ENCODE measurements at regions not wholly inside any gene's neighbourhood (a gene's known extent, or its start where the extent isn't known, plus 50 kb on each side); places are given as distances from the start of the nearest gene placed in this dataset.

DNA sequence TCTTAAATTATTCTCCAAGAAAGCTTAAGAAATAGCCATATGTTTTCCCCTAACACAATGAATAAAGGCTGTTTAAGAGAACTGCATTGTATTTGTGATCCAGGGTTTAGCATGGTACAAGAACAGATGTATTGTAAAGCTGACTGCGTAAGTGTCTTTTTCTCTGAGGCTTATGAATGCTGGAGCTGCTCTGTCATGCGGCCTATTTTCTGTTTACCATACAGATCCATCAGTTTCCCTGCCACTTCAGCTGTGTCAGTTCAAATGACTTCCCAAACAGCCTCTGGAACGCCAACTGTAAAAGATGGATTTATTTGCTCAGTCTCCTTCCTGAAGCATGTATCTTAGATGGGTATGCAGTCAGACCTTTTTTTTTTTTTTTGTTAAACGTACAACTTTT, 419.3 kb upstream of the HS3ST5 start:
- H3K4me3 Mint-ChIP-seq: no peak overlapping the region
- H3K4me1 Mint-ChIP-seq: peaks cover 12% of the 10 kb centered on the region
- no peaks in the 10 kb centered on the region for H3K9me3 Mint-ChIP-seq
- no peaks in the 10 kb centered on the region for H3K27me3 Mint-ChIP-seq (ENCODE audit: low read depth)
- H3K27ac Mint-ChIP-seq: no peak overlapping the region
- ATAC-seq: no peak
- no peak for TF ChIP-seq ATF1 (CRISPR knock-in tag; IDR thresholded peaks at IDR 0.05)
- no peak for TF ChIP-seq HMGXB4 (CRISPR knock-in tag; IDR thresholded peaks at IDR 0.05)
- no peak for TF ChIP-seq ZNF532 (CRISPR knock-in tag; IDR thresholded peaks at IDR 0.05; ENCODE audit: borderline replicate concordance)
- TF ChIP-seq, protein P1, sequence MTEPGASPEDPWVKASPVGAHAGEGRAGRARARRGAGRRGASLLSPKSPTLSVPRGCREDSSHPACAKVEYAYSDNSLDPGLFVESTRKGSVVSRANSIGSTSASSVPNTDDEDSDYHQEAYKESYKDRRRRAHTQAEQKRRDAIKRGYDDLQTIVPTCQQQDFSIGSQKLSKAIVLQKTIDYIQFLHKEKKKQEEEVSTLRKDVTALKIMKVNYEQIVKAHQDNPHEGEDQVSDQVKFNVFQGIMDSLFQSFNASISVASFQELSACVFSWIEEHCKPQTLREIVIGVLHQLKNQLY (CRISPR knock-in tag; IDR thresholded peaks at IDR 0.05): no peak
- no peak for TF ChIP-seq ELF4 (CRISPR knock-in tag; IDR thresholded peaks at IDR 0.05; ENCODE audit: low read depth)
- TF ChIP-seq GRHL2 (CRISPR knock-in tag; IDR thresholded peaks at IDR 0.05; ENCODE audit: insufficient replicate concordance, severe bottlenecking): no peak
- TF ChIP-seq, protein P2, sequence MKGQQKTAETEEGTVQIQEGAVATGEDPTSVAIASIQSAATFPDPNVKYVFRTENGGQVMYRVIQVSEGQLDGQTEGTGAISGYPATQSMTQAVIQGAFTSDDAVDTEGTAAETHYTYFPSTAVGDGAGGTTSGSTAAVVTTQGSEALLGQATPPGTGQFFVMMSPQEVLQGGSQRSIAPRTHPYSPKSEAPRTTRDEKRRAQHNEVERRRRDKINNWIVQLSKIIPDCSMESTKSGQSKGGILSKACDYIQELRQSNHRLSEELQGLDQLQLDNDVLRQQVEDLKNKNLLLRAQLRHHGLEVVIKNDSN (CRISPR knock-in tag; IDR thresholded peaks at IDR 0.05): no peak
- TF ChIP-seq ETV6 (CRISPR knock-in tag; IDR thresholded peaks at IDR 0.05): no peak
- no peak for TF ChIP-seq IRF1 (CRISPR knock-in tag; IDR thresholded peaks at IDR 0.05)
- no peak for TF ChIP-seq TEAD1 (CRISPR knock-in tag; IDR thresholded peaks at IDR 0.05)
- TF ChIP-seq, protein P3, sequence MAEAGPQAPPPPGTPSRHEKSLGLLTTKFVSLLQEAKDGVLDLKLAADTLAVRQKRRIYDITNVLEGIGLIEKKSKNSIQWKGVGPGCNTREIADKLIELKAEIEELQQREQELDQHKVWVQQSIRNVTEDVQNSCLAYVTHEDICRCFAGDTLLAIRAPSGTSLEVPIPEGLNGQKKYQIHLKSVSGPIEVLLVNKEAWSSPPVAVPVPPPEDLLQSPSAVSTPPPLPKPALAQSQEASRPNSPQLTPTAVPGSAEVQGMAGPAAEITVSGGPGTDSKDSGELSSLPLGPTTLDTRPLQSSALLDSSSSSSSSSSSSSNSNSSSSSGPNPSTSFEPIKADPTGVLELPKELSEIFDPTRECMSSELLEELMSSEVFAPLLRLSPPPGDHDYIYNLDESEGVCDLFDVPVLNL (CRISPR knock-in tag; IDR thresholded peaks at IDR 0.05; ENCODE audit: borderline replicate concordance, low read depth): no peak
- no peak for DNase-seq (ENCODE audit: low spot score)
- CTCF ChIA-PET: interaction anchor here (1.0 kb wide), 1 partner anchor 14 kb away, joined by 5 read pairs; no protein-coding TSS in a partner anchor
- POLR2A ChIA-PET: no interaction called here
- no peaks in the 10 kb centered on the region for H3K36me3 Mint-ChIP-seq

DNA sequence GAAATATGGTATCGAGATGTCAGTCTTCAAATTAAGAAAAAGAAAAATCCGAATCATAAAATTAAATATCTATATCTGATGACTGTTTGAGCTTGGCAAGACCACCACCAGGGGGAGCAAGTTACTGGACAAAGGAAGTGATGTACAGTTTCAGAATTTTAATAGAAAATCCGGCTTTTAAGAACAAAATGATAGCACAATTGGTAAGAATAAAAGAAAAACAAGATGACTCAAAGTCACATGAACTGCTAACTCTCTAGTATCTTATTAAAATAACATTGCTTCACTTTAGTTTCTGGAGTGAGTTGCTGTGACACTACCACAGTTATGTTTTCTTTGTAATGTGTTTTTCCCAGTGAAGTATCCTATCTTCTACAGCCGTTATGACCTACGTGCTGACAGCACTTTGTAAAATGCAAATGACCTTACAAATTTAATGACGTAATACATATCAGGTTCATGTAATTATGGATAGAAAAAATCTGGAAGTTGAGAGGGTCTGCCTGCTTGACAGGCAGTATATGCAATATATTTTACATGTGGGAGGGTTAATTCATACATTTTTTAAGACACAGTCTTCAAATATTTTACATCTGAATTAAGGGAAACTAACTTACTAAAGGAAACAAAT, 405.3 kb upstream of the HS3ST5 start:
- peak; percentile 36 for DNase-seq (ENCODE audit: low spot score)
- Mint-ChIP-seq H3K36me3 (no peaks in the 10 kb centered on the region), H3K4me1 (peaks cover 4% of the 10 kb centered on the region; the same call in 1 of the 2 replicates), H3K4me3 (no peak overlapping the region), H3K27ac (no peak overlapping the region), H3K27me3 (ENCODE audit: low read depth) (no peaks in the 10 kb centered on the region), H3K9me3 (no peaks in the 10 kb centered on the region)
- ChIA-PET CTCF (interaction anchor here (1.0 to 1.1 kb wide), 4 partner anchors 9 to 14 kb away, joined by 3 to 5 read pairs (median 4); no protein-coding TSS in a partner anchor), POLR2A (no interaction called here)
- no peak for ATAC-seq
- TF ChIP-seq CTCF (IDR thresholded peaks at IDR 0.05): peak; percentile 76
- no peak for TF ChIP-seq IRF1 (CRISPR knock-in tag; IDR thresholded peaks at IDR 0.05)
